ENCODE measurements at regions not wholly inside any gene's neighbourhood (a gene's known extent, or its start where the extent isn't known, plus 50 kb on each side); places are given as distances from the start of the nearest gene placed in this dataset.

DNA sequence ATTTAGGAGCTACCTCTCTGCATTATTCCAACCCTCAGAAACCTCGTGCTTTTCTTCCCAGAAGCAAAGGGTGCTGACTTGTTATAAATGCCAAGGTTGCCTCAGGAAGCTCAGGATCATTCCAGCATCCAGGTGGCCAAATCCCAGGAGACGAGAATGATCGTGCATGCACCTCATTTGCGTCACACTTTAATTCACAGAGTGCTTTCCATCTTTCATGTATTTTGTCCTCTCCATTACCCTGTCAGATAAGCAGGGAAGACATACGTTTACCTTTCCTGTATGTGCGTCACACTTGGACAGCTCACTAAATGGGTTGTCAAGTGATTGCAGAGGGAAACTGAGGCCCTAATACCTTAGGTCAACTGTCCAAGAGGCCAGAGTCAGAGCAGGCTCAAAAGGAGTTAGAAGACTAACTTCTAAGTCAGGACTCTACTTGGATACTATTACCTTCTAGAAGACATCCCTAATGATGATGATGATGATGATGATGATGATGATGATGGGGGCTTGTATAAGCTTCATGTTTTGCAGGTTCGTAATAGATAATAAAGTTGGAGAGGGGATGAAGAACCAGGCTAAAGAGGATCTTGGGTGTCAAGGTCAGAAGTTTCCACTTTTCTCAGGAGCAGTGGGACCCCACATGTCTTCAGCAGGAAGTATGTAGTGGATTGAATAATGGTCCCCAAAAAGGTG is 150.6 kb upstream of the TNRC6C start:
- H3K4me3 ChIP-seq: no peak overlapping the region
- H3K9me3 ChIP-seq: no peaks in the 10 kb centered on the region
- no peak overlapping the region for H3K27ac ChIP-seq
- H3K27me3 ChIP-seq: no peaks in the 10 kb centered on the region
- TF ChIP-seq, protein P1, sequence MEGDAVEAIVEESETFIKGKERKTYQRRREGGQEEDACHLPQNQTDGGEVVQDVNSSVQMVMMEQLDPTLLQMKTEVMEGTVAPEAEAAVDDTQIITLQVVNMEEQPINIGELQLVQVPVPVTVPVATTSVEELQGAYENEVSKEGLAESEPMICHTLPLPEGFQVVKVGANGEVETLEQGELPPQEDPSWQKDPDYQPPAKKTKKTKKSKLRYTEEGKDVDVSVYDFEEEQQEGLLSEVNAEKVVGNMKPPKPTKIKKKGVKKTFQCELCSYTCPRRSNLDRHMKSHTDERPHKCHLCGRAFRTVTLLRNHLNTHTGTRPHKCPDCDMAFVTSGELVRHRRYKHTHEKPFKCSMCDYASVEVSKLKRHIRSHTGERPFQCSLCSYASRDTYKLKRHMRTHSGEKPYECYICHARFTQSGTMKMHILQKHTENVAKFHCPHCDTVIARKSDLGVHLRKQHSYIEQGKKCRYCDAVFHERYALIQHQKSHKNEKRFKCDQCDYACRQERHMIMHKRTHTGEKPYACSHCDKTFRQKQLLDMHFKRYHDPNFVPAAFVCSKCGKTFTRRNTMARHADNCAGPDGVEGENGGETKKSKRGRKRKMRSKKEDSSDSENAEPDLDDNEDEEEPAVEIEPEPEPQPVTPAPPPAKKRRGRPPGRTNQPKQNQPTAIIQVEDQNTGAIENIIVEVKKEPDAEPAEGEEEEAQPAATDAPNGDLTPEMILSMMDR (IDR thresholded peaks at IDR 0.05): no peak
- no peak for DNase-seq (ENCODE audit: low spot score)
- peaks cover 5 to 30% of the 10 kb centered on the region in 2 donors for H3K4me1 ChIP-seq
- H3K36me3 ChIP-seq: no peaks in the 10 kb centered on the region

DNA sequence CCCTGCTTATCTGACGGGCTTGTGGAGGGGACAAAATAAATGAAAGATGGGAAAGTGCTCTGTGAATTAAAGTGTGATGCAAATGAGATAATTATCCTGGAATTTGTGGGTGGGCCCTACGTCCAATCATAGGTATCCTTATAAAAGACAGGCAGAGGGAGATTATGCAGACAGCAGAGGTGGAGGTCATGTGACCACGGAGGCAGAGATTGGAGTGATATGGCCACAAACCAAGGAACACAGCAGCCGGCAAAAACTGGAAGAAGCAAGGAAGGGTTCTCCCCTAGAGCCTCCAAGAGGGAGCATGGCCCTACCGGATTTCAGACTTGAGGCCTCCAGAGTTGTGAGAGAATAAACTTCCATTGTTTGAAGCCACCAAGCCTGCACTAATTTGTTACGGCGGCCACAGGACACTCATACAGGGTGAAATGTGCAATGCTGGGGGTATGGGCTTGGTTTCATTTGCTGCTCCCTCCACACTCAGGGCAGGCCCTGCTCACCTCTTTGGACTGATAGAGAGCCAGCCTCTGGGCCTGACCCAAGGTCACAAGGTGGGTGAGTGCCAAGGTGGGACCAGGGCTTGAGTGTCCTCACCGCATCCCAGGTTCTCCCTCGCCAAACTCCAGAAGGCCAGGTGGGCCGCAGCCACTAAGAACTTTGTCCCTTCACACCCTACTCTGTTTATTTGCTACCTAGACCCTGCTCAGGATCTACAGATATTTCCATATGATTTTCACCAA is 149.6 kb upstream of the TNRC6C start:
- no peak overlapping the region for H3K27ac ChIP-seq
- no peaks in the 10 kb centered on the region for H3K27me3 ChIP-seq
- H3K4me3 ChIP-seq: no peak overlapping the region
- no peak for DNase-seq (ENCODE audit: low spot score)
- TF ChIP-seq, protein P1 (IDR thresholded peaks at IDR 0.05): no peak
- no peaks in the 10 kb centered on the region for H3K9me3 ChIP-seq
- H3K36me3 ChIP-seq: no peaks in the 10 kb centered on the region
- peaks cover 5 to 24% of the 10 kb centered on the region in 2 donors for H3K4me1 ChIP-seq

DNA sequence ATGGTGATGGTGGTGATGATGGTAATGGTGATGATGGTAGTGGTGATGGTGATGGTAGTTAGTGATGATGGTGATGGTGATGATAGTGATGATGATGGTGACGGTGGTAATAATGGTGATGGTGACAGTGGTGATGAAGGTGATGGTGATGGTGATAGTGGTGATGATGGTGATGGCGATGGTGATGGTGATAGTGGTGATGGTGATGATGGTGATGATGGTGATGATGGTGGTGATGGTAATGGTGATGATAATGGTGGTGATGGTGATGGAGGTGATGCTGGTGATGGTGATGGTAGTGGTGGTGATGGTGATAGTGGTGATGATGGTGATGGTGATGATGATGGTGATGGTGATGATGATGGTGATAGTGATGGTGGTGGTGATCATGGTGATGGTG is 148.7 kb upstream of the TNRC6C start:
- Histone ChIP-seq H3K4me3 (no peak overlapping the region), H3K27me3 (no peaks in the 10 kb centered on the region), H3K4me1 (peaks cover 5 to 24% of the 10 kb centered on the region in 2 donors), H3K36me3 (no peaks in the 10 kb centered on the region), H3K9me3 (no peaks in the 10 kb centered on the region), H3K27ac (peak overlapping the region in 1 of 2 donors; percentile 55)
- no peak for DNase-seq (ENCODE audit: low spot score)
- TF ChIP-seq, protein P1 (IDR thresholded peaks at IDR 0.05): no peak

DNA sequence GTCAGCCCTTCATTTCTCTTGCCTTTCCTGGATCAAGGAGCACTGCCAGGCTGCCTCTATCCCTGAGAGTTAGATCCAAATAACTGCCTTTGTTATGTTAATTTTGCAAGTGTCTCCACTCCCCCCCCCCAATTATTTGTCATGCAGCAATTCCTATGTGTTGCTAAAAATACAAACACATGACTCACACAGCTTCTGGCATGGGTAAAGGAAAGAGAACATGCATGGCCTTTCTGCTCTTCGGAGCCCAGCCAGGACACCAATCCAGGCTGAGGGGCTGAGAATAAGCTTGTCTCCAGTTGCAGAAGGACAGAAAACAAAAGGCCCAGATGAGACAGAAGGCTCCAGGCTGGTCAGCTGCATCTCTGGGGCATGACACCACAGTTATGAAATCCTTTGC is 148.0 kb upstream of the TNRC6C start:
- H3K4me3 ChIP-seq: no peak overlapping the region
- H3K27me3 ChIP-seq: no peaks in the 10 kb centered on the region
- TF ChIP-seq, protein P1 (IDR thresholded peaks at IDR 0.05): no peak
- H3K27ac ChIP-seq: peak overlapping the region; percentile 55 to 66
- peaks cover 5 to 24% of the 10 kb centered on the region in 2 donors for H3K4me1 ChIP-seq
- H3K9me3 ChIP-seq: no peaks in the 10 kb centered on the region
- DNase-seq (ENCODE audit: low spot score): peak; percentile 79
- no peaks in the 10 kb centered on the region for H3K36me3 ChIP-seq

DNA sequence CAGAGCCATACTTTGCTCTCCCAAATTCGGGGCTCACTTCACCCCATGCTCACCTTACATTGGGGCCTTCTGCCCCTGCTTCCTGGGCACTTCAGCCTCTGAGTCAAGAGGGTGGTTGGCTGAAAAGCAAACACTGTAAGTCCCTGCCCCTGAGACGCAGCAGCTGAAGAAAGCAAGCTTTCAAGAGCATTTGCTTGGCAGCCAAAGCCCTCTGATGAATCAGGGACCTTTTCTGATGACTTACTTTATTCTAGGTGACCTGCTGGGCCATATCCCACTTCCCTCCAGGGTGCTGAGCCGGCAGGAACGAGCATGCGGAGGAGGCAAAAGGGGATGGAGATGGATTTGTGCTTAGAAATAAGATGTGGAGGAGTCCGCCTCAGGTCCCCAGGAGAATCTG is 147.0 kb upstream of the TNRC6C start:
- H3K27ac ChIP-seq: peak overlapping the region in 1 of 2 donors; percentile 66

More for the DNA sequence above, 147.0 kb upstream of the TNRC6C start:
- H3K27me3 ChIP-seq: no peaks in the 10 kb centered on the region
- TF ChIP-seq, protein P1 (IDR thresholded peaks at IDR 0.05): no peak
- no peak overlapping the region for H3K4me3 ChIP-seq
- DNase-seq (ENCODE audit: low spot score): no peak
- H3K4me1 ChIP-seq: peaks cover 5 to 24% of the 10 kb centered on the region in 2 donors
- no peaks in the 10 kb centered on the region for H3K36me3 ChIP-seq
- no peaks in the 10 kb centered on the region for H3K9me3 ChIP-seq

All from right atrium auricular region (tissue), 2 donors.